OCI-LY7 (cell line): ENCODE measurements at regions not wholly inside any gene's neighbourhood (a gene's known extent, or its start where the extent isn't known, plus 50 kb on each side); places are given as distances from the start of the nearest gene placed in this dataset.

Source experiments
- BruUV-seq: library from RNA; stranded (reverse); fragments of 400-500 nt; replicated peaks from 2 replicates; lab custom pipeline; 2021; lab: Mats Ljungman, UMichigan
- CTCF ChIA-PET: fragments of 300-600 bp; sonication (Branson Sonifier 250); formaldehyde crosslinking; loops from one replicate; lab custom pipeline; 2022; ENCODE audit warnings: antibody characterized with exemption; ENCODE audit not compliant: unreplicated experiment; lab: Charles Lee
- POLR2A ChIA-PET: fragments of 300-600 bp; sonication (Branson Sonifier 250); formaldehyde crosslinking; loops from one replicate; lab custom pipeline; 2022; ENCODE audit warnings: antibody characterized with exemption; lab: Charles Lee
- DNase-seq: peaks from one replicate; pipeline ENCODE4 v3.0.0-alpha.2; 2015; ENCODE audit warnings: low spot score
- H2AFZ ChIP-seq: fragments of 200-600 bp; sonication (generic), shearing (Covaris generic); 2 replicates; pipeline ENCODE4 v1.6.1; 2014; ENCODE audit warnings: mild to moderate bottlenecking, antibody characterized with exemption, low read length, moderate library complexity
- H3K27ac ChIP-seq: fragments of 200-600 bp; sonication (generic); 2 replicates; pipeline ENCODE4 v1.5.1; 2014; ENCODE audit warnings: mixed run types, low read depth, mild to moderate bottlenecking, moderate library complexity, low read length, inconsistent platforms; ENCODE audit not compliant: poor library complexity, severe bottlenecking
- H3K36me3 ChIP-seq: fragments of 200-600 bp; sonication (generic); 2 replicates; pipeline ENCODE4 v1.6.1; 2014; ENCODE audit warnings: mild to moderate bottlenecking, antibody characterized with exemption, low read length, moderate library complexity, mixed read lengths; ENCODE audit not compliant: insufficient read depth
- H3K4me1 ChIP-seq: fragments of 200-600 bp; sonication (generic); 2 replicates; pipeline ENCODE4 v1.5.1; 2014; ENCODE audit warnings: mild to moderate bottlenecking, low read length; ENCODE audit not compliant: insufficient read depth, poor library complexity, severe bottlenecking
- H3K4me2 ChIP-seq: fragments of 200-600 bp; sonication (generic); 2 replicates; pipeline ENCODE4 v1.6.1; 2014; ENCODE audit warnings: mild to moderate bottlenecking, low read length
- H3K4me3 ChIP-seq: fragments of 200-600 bp; sonication (generic); 2 replicates; pipeline ENCODE4 v1.5.1; 2014; ENCODE audit warnings: mild to moderate bottlenecking, low read depth, low read length; ENCODE audit not compliant: poor library complexity, severe bottlenecking
- H3K79me2 ChIP-seq: fragments of 200-600 bp; sonication (generic); 2 replicates; pipeline ENCODE4 v1.6.1; 2016; ENCODE audit warnings: low read depth, mild to moderate bottlenecking, low read length, moderate library complexity, mixed read lengths; ENCODE audit not compliant: insufficient read depth
- H3K9me2 ChIP-seq: fragments of 200-600 bp; sonication (generic); 2 replicates; pipeline ENCODE4 v1.6.1; 2016; ENCODE audit warnings: mild to moderate bottlenecking, low read length, mixed read lengths; ENCODE audit not compliant: insufficient read depth
- H3K9me3 ChIP-seq: fragments of 200-600 bp; sonication (generic); 2 replicates; pipeline ENCODE4 v1.6.1; 2014; ENCODE audit warnings: mild to moderate bottlenecking, mixed run types, low read length, mixed read lengths
- H4K20me1 ChIP-seq: fragments of 200-600 bp; sonication (generic); 2 replicates; pipeline ENCODE4 v1.6.1; 2014; ENCODE audit warnings: mild to moderate bottlenecking, antibody characterized with exemption, low read length, moderate library complexity, mixed read lengths; ENCODE audit not compliant: insufficient read depth
- EZH2phosphoT487 ChIP-seq: fragments of 200-600 bp; sonication (generic); IDR thresholded peaks from 2 replicates; pipeline ENCODE4 v1.6.1; 2018; ENCODE audit warnings: low read depth, borderline replicate concordance, mild to moderate bottlenecking, mixed run types, antibody characterized with exemption, low read length, moderate library complexity, mixed read lengths
- intact Hi-C: fragments of 100-400 bp; cut with micrococcal nuclease; formaldehyde crosslinking; loops from one replicate; pipeline ENCODE4 v1.10.0; 2022; ENCODE audit not compliant: unreplicated experiment
- TF ChIP-seq, protein P1 (sequence below): fragments of 200-600 bp; sonication (generic); conservative IDR thresholded peaks from 2 replicates; pipeline ENCODE4 v1.5.1; 2014; ENCODE audit warnings: mild to moderate bottlenecking, antibody characterized with exemption, low read length, moderate library complexity, mixed read lengths

DNA sequence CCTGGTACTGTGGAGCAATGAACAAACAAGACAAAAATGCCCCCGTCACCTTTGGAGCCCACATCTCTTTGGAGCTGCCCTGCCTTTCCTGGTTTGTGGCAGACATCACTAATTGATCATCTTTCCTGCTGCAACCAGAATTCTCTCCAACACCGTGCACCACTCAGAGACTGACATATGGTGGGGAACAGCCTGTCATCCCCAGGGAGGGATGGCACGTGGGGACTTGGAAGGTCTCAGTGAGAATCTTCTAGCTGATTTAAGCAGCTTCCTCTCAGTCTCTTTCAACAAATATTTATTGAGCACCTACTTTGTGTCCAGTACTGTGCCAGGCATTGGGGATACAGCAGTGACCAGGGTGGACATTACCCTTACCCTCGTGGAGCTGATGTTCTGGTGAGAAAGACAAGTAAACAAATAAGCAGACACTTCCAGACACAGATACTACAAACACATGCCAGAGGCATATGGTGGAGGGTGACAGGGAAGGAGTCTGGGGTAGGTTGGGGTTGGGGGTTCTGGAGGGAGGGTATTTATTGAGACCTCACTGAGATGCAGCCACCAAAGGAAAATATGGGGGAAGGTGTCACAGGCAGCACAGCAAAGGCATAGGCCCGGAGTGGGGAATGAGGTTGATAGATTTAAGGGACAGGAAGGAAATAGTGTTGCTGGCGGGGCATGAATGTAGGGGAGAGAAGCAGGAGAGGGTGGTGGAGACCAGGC, 82.3 kb downstream of the CEBPB start:
- no peak for DNase-seq
- intact Hi-C loops: no loop called here
- Histone ChIP-seq H3K36me3 (no peaks in the 10 kb centered on the region), H2AFZ (no peak overlapping the region), H3K9me3 (no peaks in the 10 kb centered on the region), H3K27ac (no peak overlapping the region), H3K4me2 (no peak overlapping the region), H3K79me2 (no peaks in the 10 kb centered on the region), H3K4me1 (no peaks in the 10 kb centered on the region), H3K4me3 (no peak overlapping the region), H3K9me2 (no peaks in the 10 kb centered on the region), H4K20me1 (no peaks in the 10 kb centered on the region)
- ChIA-PET CTCF (interaction anchor here (0.6 kb wide), 1 partner anchor 1174 kb away, joined by 3 read pairs; no protein-coding TSS in a partner anchor), POLR2A (no interaction called here)
- no TSS peak for BruUV-seq
- TF ChIP-seq, protein P1, sequence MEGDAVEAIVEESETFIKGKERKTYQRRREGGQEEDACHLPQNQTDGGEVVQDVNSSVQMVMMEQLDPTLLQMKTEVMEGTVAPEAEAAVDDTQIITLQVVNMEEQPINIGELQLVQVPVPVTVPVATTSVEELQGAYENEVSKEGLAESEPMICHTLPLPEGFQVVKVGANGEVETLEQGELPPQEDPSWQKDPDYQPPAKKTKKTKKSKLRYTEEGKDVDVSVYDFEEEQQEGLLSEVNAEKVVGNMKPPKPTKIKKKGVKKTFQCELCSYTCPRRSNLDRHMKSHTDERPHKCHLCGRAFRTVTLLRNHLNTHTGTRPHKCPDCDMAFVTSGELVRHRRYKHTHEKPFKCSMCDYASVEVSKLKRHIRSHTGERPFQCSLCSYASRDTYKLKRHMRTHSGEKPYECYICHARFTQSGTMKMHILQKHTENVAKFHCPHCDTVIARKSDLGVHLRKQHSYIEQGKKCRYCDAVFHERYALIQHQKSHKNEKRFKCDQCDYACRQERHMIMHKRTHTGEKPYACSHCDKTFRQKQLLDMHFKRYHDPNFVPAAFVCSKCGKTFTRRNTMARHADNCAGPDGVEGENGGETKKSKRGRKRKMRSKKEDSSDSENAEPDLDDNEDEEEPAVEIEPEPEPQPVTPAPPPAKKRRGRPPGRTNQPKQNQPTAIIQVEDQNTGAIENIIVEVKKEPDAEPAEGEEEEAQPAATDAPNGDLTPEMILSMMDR: no peak
- no peak for TF ChIP-seq EZH2phosphoT487

DNA sequence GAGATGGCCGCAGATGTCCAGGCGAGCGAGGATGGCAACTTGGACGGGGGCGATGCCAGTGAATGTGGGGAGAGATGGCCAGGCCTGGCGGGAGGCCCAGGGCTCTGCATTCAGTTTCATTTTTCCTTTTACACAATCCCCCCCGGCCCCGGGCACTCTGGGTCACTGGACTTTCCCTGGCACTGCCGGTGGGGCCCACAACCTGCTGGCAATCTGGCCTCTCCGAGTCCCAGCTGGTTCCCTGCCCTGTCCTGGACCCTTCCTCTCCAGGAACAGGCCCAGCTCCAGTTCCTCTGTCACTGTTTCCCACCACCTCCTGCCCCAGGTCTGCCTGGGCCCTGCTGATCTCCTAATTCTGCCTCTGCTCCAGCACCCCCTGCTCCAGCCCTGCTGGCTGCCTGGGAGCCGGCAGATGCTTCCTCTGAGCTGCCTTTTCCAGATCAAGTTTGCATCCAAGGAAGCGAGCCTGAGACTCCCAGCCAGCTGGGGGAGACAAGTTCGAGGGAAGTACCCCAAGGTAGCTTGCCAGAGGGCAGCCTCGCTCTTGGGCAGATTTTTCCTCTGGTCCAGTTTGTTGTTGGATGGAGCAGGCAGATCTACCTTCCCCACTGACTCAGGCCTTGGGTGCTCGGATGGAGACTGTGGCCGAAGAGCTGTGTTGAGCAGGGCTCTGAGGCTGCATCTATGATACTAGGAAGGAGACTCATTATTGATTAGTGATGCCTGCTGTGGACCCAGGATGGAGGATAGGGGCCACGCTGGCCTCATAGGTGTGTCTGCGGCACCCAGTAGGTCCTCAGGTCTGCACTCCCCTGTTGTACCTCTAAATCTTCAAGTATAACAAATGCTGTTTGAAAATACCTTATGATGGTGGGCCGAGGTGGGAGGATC, 83.2 kb downstream of the CEBPB start:
- H2AFZ ChIP-seq: no peak overlapping the region
- H3K36me3 ChIP-seq: no peaks in the 10 kb centered on the region
- no peaks in the 10 kb centered on the region for H3K79me2 ChIP-seq
- H4K20me1 ChIP-seq: no peaks in the 10 kb centered on the region
- POLR2A ChIA-PET: no interaction called here
- no peaks in the 10 kb centered on the region for H3K9me3 ChIP-seq
- TF ChIP-seq, protein P1: no peak
- no peak for TF ChIP-seq EZH2phosphoT487
- no peaks in the 10 kb centered on the region for H3K4me1 ChIP-seq
- DNase-seq: no peak
- no TSS peak for BruUV-seq
- no peak overlapping the region for H3K27ac ChIP-seq
- intact Hi-C loops: no loop called here
- H3K9me2 ChIP-seq: no peaks in the 10 kb centered on the region
- H3K4me2 ChIP-seq: no peak overlapping the region
- CTCF ChIA-PET: no interaction called here
- H3K4me3 ChIP-seq: no peak overlapping the region
